MV-4-11 (cell line): ENCODE measurements at regions not wholly inside any gene's neighbourhood (a gene's known extent, or its start where the extent isn't known, plus 50 kb on each side); places are given as distances from the start of the nearest gene placed in this dataset.
"Not testable (repeated sequence)": the region's sequence is repeated elsewhere in the genome, so short reads cannot be mapped to it uniquely, and the experiment has no call there.

Experiments
- DNase-seq: peaks from one replicate; lab custom pipeline; 2025; lab: John Stamatoyannopoulos, UW

DNA sequence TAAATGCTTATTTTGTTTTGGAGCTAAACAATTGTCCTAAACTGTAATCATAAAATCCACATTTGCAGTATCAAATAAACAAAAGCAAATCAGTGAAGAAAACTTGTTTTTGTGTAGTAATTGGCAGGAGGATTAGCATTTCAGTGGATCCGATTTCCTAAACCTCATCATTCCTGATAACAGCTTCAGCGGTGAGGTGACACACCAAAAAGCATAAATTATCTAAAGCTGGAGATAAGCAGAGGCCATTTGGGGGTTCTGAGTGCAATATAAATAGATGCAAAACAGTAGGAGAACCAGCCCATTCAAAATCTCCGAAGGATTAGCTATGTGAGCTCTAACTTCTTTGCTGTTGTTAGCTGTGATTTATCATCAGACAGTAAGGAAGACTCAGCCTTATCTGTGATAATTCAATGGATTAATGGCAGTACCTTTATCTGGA, 235.8 kb downstream of the EPHA7 start:
- DNase-seq: no peak

DNA sequence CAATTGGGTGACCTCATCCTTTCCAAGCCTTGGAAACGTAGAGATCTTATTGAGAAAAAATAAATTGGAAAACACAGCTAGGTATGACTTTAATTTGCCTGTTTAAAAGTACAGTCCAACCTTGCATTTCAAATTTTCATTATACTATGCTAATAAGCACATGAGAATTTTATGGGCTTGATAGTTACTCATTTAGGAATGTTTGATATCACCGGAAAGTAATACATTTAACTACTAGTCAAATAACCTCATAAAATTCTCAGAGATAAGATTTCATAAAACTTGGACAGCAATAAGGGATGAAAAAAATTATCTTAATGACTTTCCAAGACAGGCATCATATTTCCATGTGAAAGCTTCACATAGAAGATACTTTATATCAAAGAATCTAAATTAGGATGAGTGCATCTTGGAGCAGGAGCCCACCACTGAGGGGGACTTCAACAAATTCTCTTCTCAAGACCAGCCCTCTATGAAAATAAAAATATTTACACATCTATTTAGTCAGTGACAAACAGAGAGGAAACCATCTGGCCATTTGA, 236.3 kb downstream of the EPHA7 start:
- no peak for DNase-seq

DNA sequence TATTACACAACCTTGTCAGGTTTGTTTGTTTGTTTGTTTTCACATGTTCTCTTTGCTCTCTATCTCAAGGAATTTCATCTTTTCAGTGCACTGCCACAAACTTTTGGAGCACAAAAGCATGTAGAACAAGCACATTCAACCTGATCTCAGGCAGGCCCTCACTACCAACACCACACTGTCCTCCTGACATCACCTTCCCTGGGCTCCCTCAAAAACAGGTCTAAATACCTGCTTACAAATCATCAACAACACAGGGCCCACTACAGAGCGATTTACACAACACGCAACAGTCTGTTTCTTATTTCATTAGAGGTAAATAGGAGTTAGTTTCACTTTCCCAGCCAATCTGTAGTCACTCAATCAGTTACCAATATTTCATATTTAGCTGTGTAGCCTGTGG, 241.4 kb downstream of the EPHA7 start:
- DNase-seq: no peak

DNA sequence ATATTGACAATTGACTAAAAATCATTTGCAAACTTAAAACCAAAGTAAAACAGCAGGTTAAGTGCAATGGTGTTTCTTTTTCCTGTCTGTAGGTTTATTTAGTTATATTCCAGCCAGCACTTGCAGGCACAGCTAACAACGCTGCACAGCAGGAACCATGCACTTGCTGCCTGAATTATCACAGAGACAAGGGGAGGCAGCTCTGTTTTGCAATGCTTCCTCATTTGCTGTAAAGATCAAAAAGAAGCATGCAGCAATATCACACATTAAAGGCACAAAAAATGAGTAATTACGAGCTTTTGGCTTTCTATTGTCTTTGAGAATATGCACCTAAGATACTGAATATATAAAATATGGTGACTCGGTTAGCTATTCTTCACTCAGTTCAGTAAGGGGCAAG, 241.9 kb downstream of the EPHA7 start:
- DNase-seq: peak; percentile 44

DNA sequence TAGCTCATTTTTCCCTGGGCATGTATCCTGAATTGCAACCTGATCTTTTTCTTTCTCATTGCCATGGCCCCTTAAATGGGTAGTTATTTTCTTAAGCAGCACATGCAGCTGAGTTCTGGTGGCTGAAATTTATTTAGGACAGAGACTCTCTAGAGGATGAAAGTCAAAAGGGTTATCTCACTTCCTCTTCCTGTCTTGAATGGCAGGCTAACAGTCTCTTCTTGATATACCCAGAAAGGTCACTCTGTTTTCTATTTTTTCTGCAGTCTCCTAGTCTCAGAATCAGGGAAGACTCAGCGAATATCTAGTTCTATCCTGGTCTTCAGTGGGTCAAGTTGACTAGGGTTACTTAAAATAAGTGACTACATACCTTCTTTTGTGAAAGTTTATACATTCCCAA, 243.3 kb downstream of the EPHA7 start:
- peak; percentile 70 for DNase-seq

DNA sequence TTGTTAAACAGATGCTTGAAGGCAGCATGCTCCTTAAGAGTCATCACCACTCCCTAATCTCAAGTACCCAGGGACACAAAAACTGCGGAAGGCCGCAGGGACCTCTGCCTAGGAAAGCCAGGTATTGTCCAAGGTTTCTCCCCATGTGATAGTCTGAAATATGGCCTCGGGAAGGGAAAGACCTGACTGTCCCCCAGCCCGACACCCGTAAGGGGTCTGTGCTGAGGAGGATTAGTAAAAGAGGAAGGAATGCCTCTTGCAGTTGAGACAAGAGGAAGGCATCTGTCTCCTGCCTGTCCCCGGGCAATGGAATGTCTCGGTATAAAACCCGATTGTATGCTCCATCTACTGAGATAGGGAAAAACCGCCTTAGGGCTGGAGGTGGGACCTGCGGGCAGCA, 245.8 kb downstream of the EPHA7 start:
- DNase-seq: not testable (repeated sequence)

DNA sequence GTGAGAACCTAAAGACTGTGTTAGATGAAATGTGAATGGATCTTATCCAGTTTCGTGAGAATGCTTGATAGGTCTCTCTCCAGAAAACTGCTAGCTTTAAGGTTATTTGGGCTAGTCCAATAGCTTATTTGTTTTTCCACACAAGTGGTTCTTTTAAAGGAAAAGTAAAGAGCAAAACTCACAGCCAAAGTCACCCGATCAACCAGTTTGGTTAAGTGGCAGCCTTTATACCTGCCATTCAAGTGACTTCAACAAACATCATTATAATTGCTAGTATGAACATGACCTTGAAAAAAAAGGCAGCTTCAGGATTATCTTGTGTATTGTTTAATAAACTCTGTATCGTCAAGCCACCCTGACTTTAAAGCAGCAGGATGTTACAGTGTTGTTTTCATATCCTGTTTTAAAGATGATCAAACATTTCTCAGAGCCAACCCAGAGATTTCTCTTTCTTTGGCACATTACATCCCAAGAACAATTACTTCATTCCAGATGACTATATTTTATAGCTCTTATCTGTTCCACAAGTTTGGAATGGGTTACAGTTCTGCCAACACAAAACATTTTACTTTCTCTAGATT, 253.4 kb downstream of the EPHA7 start:
- DNase-seq: no peak

DNA sequence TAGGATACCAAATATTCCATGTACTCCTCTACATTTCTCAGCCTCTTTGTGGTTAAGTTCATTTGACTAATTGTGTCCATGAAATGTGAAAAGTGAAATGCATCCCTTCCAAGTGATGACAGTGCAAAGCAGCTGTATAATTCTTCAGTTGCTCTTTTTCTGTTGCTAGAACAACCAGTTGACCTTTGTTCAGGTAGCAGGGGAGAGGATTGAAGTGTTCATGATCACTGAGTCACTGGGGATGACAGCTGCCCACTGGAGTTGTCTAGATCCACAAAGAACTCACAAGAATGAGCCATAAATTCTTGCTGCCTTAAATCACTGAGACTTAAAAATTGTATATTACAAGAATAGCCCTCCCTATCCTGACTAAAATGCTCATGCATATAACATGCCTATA, 254.6 kb downstream of the EPHA7 start:
- no peak for DNase-seq

DNA sequence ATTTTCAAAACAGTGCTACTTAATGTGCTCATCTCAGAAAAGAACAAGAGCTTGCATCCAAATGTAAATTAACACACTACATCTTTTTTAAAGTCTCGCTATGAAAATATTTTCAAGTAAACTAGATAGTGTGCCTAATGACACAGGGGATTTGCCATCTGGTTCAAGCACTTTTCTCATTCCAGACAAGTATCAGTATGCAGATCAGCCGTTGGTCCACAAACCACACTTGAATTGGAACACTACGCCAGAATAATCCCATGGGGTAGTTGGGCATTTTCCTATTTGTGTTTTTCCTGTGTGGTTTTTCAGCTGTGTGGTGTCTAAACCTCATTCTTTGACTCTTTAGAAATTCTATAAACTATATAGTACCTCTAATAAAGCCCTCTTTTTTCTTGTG, 256.2 kb downstream of the EPHA7 start:
- DNase-seq: no peak

DNA sequence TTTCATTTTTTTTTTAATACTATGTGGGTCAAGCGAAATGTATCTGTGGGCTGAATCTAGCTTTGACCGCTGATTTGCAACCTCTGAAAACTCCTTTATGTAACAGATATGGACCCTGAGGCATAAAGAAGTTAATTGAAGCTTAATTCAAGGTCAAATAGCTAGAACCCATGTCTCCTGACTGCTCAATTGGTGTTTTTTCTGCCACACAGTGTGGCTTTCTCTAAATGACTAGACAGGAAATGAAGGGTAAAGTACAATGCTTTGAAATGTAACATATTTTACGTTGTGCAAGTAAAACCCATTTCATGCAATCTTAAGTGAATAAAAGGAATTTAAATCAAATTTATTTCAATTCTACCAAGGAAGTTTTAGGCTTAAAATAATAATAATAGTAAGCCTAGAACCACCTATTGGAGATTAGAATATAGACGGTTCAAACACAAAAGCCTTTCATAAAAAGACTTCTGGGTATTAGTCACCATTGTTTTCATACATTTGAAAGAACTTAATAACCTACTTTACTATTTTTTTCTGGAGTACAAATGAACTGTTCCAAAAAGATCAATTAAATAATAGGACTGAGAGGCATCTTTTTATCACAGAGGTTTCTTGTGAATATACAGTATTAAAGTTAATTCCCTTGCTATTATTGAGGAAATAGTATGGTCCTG, 279.8 kb downstream of the EPHA7 start:
- DNase-seq: no peak

DNA sequence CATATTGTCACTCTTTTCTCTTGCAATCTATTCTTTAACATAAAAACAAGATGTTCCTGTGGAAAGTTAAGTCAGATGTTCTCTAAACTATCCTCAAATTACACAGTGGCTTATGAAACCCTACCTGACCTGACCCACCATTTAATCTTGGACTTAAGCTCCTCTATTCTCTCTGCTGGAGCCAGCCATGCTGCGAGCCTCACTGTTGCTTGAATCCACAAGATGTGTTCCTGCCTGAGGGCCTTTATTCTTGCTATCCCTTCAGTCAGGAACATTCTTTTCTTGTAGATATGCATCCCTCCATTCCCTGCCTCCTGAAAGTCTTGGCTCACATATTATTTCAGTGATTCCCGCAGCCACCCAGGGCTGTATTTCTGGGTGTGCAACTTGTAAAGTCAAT, 283.2 kb downstream of the EPHA7 start:
- DNase-seq: no peak

DNA sequence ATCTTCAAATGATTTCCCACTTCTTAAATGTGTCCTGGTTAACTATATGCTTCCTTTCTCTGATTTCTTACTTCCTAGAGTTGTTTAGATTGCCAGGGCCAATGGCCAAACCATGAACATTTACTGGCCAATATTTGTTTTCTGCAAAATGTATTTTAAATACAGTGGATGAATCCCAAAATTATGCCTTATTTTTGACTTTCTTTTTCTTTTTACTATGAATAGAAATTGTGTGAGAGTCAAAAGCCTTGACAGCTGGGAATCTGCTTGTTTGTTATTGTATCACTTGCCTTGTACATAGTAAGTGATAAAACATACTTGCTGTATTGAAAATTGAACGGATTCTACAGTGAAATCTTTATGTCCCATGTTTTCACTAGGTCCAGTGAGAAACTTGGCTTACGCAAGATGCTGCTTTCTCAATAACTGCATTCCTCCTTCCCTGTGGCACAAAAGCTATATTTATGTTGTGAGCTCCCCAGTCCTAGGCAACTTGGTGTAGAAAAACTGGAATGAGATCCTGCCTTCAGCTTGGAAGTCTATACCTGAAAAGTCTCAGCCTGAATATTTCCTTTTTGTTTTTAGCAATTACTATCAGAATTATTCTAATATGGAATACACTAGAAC, 295.2 kb downstream of the EPHA7 start:
- no peak for DNase-seq

DNA sequence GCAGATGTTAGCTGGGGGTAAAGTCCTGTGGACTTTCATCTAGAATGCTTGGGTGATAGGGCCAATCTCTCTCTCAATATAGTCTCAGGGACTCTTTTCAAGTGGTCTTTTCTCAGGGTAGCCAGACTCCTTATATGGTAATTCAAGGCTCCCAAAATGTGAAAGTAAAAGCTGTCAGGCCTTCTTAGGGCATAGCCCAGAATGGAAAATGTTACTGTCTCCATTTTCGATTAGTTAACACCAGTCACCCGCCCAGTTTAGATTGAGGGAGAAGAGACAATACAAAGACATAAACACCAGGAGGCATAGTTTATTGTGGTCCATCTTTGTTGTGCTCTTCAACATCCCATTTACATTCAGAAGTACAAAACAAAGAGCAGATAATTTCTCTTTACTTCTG, 295.8 kb downstream of the EPHA7 start:
- no peak for DNase-seq

DNA sequence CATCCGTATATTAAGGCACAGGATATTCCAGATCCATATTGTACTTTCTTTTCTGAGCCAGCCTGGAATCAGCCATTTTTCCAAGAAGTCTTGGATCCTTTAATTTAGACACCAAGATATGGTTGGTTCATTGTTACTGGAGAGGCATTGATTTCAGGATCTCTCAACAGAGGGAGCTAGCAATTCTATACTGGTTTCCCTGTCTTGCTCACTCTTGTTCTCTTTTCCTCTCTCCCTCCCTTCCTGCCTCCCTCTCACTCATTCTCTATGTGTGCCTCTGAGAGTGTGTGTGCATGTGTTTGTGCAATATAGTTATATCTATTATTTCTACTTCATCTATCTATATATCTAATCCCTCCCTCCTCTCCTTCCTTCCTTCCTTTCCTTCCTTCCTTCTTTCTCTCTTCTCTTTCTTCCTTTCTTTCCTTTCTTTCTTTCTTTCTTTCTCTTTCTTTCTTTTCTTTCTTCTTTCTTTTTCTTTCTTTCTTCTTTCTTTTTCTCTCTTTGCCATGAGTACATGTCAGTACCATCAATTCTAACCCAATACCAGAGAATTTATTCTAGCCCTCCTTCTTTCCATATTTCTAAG, 299.1 kb downstream of the EPHA7 start:
- no peak for DNase-seq

DNA sequence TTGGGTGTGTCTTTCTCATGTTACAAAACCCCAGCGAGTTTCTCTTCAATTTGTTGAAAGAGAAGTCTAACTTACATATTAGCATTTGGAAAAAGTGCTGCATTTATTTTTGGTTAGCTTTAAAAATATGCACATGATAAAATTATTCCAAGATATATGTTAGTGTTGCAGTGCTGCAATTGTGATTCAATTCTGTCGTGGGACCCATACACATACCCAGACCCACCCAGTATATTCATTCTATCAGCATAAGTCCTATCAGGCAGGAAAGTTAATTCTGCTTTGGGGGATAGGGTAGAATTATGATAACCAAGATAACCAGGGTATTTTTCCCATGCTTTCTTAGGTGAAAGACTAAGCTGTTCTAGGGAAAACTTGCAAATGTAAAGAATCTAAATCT, 313.5 kb downstream of the EPHA7 start:
- no peak for DNase-seq

DNA sequence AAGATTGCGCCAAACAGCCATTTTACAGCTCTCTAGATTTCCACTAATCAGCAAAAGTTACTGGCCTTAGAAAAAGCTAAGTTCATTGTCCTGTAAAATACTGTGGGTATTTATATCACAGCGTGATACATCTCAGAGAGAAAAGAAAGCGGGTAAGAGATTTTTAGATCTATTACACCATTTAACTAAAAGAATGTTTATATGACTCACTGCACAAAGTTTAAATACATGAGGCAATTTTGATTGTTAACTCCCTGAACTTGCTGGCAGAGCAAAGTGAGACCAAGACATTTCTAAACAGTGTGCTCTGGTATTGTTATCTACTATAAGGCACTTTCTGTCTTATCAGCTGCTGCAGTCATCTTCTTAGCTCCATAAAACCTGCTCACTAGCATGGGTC, 314.3 kb downstream of the EPHA7 start:
- no peak for DNase-seq

DNA sequence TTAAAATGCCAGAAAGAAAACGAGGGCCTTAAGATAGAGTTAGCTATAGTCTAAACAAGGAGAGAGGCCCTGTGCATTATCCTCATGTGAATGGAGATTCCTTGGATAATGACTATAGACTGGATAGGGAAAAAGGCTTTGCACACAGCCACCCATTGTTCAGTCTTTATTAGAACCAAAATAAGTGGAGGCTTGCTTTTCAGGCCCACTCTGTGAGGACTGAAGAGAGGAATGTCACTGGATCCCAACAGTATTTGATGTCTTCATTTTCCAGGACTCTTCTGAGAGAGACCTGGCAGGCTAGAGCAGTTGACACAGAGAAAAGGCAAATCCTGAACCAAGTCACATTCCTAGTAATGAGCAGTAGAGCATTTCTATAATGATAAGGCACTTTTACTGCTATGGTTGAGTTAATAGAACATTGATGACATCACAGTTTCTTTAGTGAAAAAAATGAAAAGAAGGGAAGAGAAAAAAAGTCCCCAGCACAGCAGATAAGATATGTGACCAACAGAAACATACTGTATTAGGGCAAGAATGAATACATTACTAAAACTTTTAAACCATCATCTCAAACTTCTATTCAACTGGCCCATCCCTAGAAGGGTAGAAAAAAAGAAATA, 315.1 kb downstream of the EPHA7 start:
- no peak for DNase-seq

DNA sequence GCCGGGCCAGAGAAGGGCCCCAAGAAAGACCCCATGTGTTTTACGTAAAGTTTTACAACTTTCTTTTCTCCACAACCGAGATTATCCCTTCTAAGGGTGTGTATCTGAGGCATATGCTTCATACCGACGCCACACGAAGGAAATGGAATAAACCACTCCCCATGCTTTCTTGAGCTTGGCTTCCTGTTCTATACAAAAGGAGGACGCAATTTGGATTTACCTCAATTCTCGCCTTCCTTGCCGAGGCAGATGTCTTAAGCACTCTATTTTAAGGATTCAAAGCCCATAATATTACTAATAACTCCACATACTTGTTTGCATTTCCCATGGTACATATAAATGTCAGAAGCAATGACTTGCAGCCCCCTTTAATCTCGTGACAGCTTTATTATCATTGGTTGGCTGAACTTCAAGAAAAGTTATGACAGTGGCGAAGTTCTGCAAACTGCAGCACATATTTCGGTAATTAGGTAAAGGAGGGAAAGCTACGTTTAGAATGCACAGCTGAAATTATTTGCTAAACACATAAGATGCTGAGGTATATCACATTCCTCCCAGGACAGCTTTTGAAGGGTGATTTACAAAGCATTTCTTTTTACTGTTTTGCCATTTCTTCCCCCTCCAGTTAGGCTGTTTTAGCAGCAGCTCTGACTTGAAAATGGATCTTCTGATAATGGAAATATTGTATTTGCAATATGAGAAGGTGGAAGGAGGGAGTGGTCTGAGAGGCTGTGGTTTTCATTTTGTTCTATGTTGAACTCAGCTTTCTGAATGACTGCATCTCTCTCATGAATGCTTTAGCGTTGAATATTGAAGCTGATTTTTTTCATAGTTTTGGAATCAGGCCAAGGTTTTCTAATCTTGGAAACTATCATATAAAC, 330.5 kb downstream of the EPHA7 start:
- no peak for DNase-seq

DNA sequence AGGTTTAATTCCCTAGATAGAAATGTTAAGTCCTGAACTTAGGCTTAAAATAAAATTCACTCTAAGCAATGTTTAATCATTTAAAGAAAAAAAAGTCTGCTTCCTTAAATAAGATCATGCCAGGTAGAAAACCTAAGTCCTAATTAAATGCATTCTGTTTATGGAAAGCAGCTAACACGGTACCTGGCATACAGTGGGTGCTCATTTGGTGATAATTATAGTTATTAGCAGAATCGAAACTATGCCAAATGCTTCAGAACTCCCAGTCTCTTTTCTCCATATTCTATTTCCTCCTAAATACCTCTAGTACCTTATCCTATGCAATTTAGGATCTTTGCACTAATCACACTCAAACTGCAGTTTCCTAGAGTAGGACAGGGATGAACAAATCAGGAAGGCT, 331.8 kb downstream of the EPHA7 start:
- no peak for DNase-seq

DNA sequence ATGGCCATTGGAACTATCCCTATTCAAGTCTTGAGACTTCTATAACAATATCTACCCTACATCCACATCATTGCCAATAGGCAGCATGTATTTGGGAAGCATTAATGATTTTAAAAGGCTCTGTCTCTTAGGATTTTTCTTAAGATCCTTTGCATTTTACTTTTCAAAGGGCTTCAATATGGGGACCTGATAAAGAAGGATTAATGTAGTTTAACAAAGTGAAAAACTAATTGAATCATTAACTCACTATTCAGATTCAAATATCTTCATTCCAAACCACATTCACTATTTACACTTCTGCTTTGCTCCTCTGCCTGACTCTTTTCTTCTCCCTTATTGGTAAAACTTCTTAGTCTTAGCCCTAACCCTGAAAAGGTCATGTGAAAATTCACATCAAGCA, 333.0 kb downstream of the EPHA7 start:
- no peak for DNase-seq
